Right lobe of liver (tissue), 4 donors: ENCODE measurements at regions not wholly inside any gene's neighbourhood (a gene's known extent, or its start where the extent isn't known, plus 50 kb on each side); places are given as distances from the start of the nearest gene placed in this dataset.

Experiments used
- POLR2A ChIP-seq: fragments of 450-650 bp; IDR thresholded peaks from one replicate; pipeline ENCODE4 v1.6.1; 2017; ENCODE audit warnings: antibody characterized with exemption, mild to moderate bottlenecking
- TF ChIP-seq, protein P1 (sequence below), 4 donors: fragments of 200-600 bp in 3 of 4; fragments of 450-650 bp in 1 of 4; IDR thresholded peaks; one replicate each; pipeline versions ENCODE4 v1.5.1 to v1.8.0; 2016 to 2022; ENCODE audit warnings: antibody characterized with exemption in 4 of 4, mild to moderate bottlenecking in 2 of 4
- donor health status: DM: no; HTN: no; CAD: no.
- donor health status: DM: no; HTN: no; CAD: no.
- donor health status: DM: no; HTN: yes; CAD: no.

GRCh38 chr21:27306791-27307775, 340.2 kb upstream of the ADAMTS5 start:
- TF ChIP-seq, protein P1, sequence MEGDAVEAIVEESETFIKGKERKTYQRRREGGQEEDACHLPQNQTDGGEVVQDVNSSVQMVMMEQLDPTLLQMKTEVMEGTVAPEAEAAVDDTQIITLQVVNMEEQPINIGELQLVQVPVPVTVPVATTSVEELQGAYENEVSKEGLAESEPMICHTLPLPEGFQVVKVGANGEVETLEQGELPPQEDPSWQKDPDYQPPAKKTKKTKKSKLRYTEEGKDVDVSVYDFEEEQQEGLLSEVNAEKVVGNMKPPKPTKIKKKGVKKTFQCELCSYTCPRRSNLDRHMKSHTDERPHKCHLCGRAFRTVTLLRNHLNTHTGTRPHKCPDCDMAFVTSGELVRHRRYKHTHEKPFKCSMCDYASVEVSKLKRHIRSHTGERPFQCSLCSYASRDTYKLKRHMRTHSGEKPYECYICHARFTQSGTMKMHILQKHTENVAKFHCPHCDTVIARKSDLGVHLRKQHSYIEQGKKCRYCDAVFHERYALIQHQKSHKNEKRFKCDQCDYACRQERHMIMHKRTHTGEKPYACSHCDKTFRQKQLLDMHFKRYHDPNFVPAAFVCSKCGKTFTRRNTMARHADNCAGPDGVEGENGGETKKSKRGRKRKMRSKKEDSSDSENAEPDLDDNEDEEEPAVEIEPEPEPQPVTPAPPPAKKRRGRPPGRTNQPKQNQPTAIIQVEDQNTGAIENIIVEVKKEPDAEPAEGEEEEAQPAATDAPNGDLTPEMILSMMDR (IDR thresholded peaks at IDR 0.05) = no peak
- TF ChIP-seq POLR2A = no peak
